ENCODE measurements at regions not wholly inside any gene's neighbourhood (a gene's known extent, or its start where the extent isn't known, plus 50 kb on each side); places are given as distances from the start of the nearest gene placed in this dataset.

DNA sequence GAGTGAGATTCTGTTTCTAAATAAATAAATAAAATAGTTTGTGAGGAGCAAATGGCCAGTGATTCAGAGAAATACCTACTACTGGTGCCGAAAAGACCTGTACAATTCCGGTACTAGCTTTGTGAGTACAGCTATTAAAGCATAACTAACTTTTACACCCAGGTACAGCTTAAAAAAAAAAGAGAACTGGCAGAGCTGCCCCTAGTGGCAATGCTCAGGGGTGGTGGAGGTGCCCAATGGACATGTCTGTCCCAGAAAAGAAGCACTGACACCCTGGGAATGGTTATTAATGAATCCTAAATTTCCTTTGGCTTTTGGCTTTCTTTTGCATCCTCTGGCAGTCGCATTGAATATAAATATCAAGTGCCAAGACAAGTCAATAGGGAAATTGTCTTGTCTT, 87.0 kb downstream of the LIPG start:
- H3K27ac ChIP-seq, result no peak overlapping the region
- no peaks in the 10 kb centered on the region for H3K36me3 ChIP-seq
- TF ChIP-seq POLR2AphosphoS5 (IDR thresholded peaks at IDR 0.05), result no peak
- no peaks in the 10 kb centered on the region for H3K27me3 ChIP-seq
- H3K4me3 ChIP-seq, result no peak overlapping the region
- no peaks in the 10 kb centered on the region for H3K9me3 ChIP-seq
- no peaks in the 10 kb centered on the region for H3K4me1 ChIP-seq
- no peak for DNase-seq (ENCODE audit: low spot score in 2 of 2)
- intact Hi-C loops (cut with DNase I; ENCODE audit: low total_unique reads), result no loop called here

Measured in breast epithelium (tissue), 4 donors.